ENCODE measurements at regions not wholly inside any gene's neighbourhood (a gene's known extent, or its start where the extent isn't known, plus 50 kb on each side); places are given as distances from the start of the nearest gene placed in this dataset.

DNA sequence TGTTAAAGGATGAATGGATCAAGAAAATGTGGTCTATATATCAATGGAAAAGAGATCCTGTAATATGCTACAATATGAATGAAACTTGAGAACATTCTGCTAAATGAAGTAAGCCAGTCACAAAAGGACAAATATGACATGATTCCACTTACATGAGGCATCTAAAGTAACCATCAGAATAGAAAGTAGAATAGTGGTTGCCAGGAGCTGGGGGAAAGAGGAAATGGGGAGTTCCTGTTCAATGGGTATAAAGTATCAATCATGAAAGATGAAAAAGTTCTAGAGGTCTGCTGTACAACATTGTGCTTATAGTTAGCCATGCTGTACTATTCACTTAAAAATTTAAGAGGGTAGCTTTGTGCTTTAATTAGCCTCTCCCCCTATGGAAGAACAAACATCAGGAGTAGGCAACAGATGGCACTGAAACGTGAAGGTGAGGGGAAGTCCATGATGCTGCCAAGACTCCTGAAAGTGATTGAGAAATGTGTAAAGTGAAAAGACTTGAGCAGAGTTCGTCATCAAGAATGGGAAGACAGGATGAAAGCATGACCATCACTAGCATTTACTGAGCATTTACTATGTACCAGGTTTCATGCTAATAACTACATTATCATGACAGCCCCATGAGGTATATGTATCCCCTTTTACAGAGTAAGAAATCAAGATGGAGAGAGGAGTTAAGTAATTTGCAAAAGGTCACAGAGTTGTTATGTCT, 167.2 kb downstream of the CYB561 start:
- no peaks in the 10 kb centered on the region for H3F3A ChIP-seq (ENCODE audit: insufficient read depth, low read length, poor library complexity, severe bottlenecking)
- no peak overlapping the region for H3K9ac ChIP-seq (ENCODE audit: low read length)

GRCh38 chr17:63279498-63280230, 166.4 kb downstream of the CYB561 start:
- H4K20me1 ChIP-seq (ENCODE audit: insufficient read depth), result no peaks in the 10 kb centered on the region
- no peaks in the 10 kb centered on the region for H3F3A ChIP-seq (ENCODE audit: insufficient read depth, low read length, poor library complexity, severe bottlenecking)
- no peak overlapping the region for H3K4me2 ChIP-seq (ENCODE audit: low read length)
- no peaks in the 10 kb centered on the region for H3K9me3 ChIP-seq (ENCODE audit: low read length)
- no peak overlapping the region for H3K4me3 ChIP-seq (ENCODE audit: low read length)
- H3K27me3 ChIP-seq (ENCODE audit: insufficient read depth, low read depth, low read length), result no peaks in the 10 kb centered on the region
- H2AFZ ChIP-seq (ENCODE audit: low read depth, low read length), result no peak overlapping the region
- H3K79me2 ChIP-seq (replicated peaks; ENCODE audit: insufficient read depth, low read length), result peaks cover 5% of the 10 kb centered on the region
- no peak overlapping the region for H3K9ac ChIP-seq (ENCODE audit: low read length)
- no peak overlapping the region for H3K27ac ChIP-seq (ENCODE audit: low read length)
- peaks cover 5% of the 10 kb centered on the region for H3K36me3 ChIP-seq (ENCODE audit: insufficient read depth, low read length)
- TF ChIP-seq MXI1 (conservative IDR thresholded peaks at IDR 0.05; ENCODE audit: poor library complexity, severe bottlenecking) (no peak), RAD21 (conservative IDR thresholded peaks at IDR 0.05) (no peak), EP300 (conservative IDR thresholded peaks at IDR 0.05; ENCODE audit: poor library complexity, severe bottlenecking) (no peak), REST (IDR thresholded peaks at IDR 0.05; ENCODE audit: borderline replicate concordance) (no peak), EZH2 (IDR thresholded peaks at IDR 0.05; ENCODE audit: borderline replicate concordance, insufficient read depth, low read length, poor library complexity, severe bottlenecking) (no peak), TAF1 (IDR thresholded peaks at IDR 0.05; ENCODE audit: low read depth) (no peak), POLR2AphosphoS5 (IDR thresholded peaks at IDR 0.05) (no peak), SMC3 (conservative IDR thresholded peaks at IDR 0.05; ENCODE audit: poor library complexity) (no peak)
- TF ChIP-seq, protein P1, sequence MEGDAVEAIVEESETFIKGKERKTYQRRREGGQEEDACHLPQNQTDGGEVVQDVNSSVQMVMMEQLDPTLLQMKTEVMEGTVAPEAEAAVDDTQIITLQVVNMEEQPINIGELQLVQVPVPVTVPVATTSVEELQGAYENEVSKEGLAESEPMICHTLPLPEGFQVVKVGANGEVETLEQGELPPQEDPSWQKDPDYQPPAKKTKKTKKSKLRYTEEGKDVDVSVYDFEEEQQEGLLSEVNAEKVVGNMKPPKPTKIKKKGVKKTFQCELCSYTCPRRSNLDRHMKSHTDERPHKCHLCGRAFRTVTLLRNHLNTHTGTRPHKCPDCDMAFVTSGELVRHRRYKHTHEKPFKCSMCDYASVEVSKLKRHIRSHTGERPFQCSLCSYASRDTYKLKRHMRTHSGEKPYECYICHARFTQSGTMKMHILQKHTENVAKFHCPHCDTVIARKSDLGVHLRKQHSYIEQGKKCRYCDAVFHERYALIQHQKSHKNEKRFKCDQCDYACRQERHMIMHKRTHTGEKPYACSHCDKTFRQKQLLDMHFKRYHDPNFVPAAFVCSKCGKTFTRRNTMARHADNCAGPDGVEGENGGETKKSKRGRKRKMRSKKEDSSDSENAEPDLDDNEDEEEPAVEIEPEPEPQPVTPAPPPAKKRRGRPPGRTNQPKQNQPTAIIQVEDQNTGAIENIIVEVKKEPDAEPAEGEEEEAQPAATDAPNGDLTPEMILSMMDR (IDR thresholded peaks at IDR 0.05; ENCODE audit: poor library complexity, severe bottlenecking), result no peak
- no peaks in the 10 kb centered on the region for H3K9me2 ChIP-seq (ENCODE audit: insufficient read depth, low read length)

More for the DNA sequence above, 167.2 kb downstream of the CYB561 start:
- no peak for TF ChIP-seq MXI1 (conservative IDR thresholded peaks at IDR 0.05; ENCODE audit: poor library complexity, severe bottlenecking)
- Histone ChIP-seq H4K20me1 (ENCODE audit: insufficient read depth) (no peaks in the 10 kb centered on the region), H2AFZ (ENCODE audit: low read depth, low read length) (no peak overlapping the region), H3K4me3 (ENCODE audit: low read length) (no peak overlapping the region), H3K27ac (ENCODE audit: low read length) (no peak overlapping the region), H3K9me3 (ENCODE audit: low read length) (no peaks in the 10 kb centered on the region), H3K9me2 (ENCODE audit: insufficient read depth, low read length) (no peaks in the 10 kb centered on the region), H3K79me2 (replicated peaks; ENCODE audit: insufficient read depth, low read length) (peaks cover 5% of the 10 kb centered on the region), H3K4me2 (ENCODE audit: low read length) (no peak overlapping the region), H3K27me3 (ENCODE audit: insufficient read depth, low read depth, low read length) (no peaks in the 10 kb centered on the region), H3K36me3 (ENCODE audit: insufficient read depth, low read length) (peaks cover 5% of the 10 kb centered on the region)
